ENCODE measurements at regions not wholly inside any gene's neighbourhood (a gene's known extent, or its start where the extent isn't known, plus 50 kb on each side); places are given as distances from the start of the nearest gene placed in this dataset.

DNA sequence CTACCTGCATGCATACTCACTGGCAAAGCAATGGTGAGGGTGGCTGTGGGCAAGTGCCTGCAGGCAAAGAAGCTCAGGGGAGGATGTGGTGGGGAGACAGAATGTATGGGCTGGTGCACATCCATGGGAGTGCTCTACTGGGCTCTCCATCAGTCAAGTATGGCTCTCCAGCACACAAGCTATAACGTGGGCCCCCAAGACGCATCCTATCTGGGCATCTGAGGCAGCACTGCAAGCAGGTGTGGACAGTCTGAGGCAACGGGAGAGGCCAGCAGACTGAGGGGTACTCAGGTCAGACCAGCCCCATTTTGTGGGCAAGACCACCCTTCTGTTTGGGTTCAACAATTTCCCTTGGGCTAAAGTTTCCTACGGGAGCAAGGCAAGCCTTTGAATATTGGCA is 1227.8 kb downstream of the FAM133A start:
- H3K4me3 ChIP-seq (ENCODE audit: low read depth, low read length): no peak overlapping the region
- no peak for DNase-seq (ENCODE audit: low read depth)
- no peak for TF ChIP-seq CTCF (IDR thresholded peaks at IDR 0.05; ENCODE audit: control insufficient read depth, extremely low read depth, insufficient read depth)

- TF ChIP-seq CTCF (IDR thresholded peaks at IDR 0.05; ENCODE audit: control insufficient read depth, extremely low read depth, insufficient read depth): no peak
- DNase-seq (ENCODE audit: low read depth): no peak
- no peak overlapping the region for H3K4me3 ChIP-seq (ENCODE audit: low read depth, low read length)
These were observed 1234.2 kb downstream of the FAM133A start for GRCh38 chrX:94908171-94908570.

GRCh38 chrX:94908648-94909047 is 1234.6 kb downstream of the FAM133A start:
- DNase-seq (ENCODE audit: low read depth): no peak
- H3K4me3 ChIP-seq (ENCODE audit: low read depth, low read length): no peak overlapping the region
- no peak for TF ChIP-seq CTCF (IDR thresholded peaks at IDR 0.05; ENCODE audit: control insufficient read depth, extremely low read depth, insufficient read depth)

- H3K4me3 ChIP-seq (ENCODE audit: low read depth, low read length): no peak overlapping the region
- DNase-seq (ENCODE audit: low read depth): no peak
- no peak for TF ChIP-seq CTCF (IDR thresholded peaks at IDR 0.05; ENCODE audit: control insufficient read depth, extremely low read depth, insufficient read depth)
These were observed 1240.2 kb downstream of the FAM133A start for GRCh38 chrX:94914235-94914634.

DNA sequence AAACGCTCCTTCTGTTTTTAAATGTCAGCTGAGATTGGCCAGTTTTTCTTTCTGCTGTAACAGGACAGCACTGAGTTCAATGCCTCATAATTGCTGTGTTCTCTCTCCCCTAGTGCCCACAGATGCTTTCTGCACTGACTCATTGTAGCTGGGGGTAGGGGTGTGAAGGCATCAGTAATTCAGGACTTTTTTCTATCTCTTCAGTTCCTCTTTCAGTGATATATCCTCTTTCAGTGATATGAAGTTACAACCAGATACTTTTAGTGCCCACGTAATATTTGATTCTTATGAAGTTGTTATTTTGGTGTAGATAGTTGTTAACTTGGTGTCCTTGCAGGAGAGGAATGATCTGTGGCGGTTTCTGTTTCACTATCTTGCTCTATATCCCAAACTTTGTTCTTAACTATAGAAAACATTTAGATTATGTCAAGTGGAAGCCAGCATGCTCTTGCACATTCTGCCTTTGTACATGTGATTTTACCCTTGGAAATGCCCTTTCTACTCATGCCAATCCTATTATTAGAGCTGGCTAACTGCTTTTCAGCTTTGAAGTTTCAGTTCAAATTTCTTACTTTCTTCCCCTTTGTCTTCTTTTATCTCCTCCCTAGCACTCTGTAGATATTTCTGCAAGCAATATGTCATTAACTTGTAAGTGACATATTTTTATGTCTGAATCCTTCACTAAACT is 1258.4 kb downstream of the FAM133A start:
- TF ChIP-seq CTCF (IDR thresholded peaks at IDR 0.05; ENCODE audit: control insufficient read depth, extremely low read depth, insufficient read depth): no peak
- DNase-seq (ENCODE audit: low read depth): no peak
- H3K4me3 ChIP-seq (ENCODE audit: low read depth, low read length): no peak overlapping the region

DNA sequence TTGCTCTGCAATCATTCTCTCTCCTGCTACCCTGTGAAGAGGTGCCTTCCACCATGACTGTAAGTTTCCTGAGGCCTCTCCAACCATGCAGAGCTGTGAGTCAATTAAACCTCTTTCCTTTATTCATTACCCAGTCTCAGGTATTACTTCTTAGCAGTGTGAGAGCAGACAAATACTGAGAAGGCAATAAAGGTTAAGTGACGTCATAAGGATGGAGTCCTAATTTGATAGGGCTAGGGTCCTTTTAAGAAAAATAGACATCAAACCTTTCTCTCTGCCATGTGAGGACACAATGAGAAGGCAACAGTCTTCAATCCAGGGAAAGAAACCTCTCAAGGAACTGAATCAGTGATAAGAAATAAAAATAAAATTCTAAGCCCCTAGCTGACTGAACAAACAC is 1262.7 kb downstream of the FAM133A start:
- H3K4me3 ChIP-seq (ENCODE audit: low read depth, low read length): no peak overlapping the region
- no peak for DNase-seq (ENCODE audit: low read depth)
- TF ChIP-seq CTCF (IDR thresholded peaks at IDR 0.05; ENCODE audit: control insufficient read depth, extremely low read depth, insufficient read depth): no peak

DNA sequence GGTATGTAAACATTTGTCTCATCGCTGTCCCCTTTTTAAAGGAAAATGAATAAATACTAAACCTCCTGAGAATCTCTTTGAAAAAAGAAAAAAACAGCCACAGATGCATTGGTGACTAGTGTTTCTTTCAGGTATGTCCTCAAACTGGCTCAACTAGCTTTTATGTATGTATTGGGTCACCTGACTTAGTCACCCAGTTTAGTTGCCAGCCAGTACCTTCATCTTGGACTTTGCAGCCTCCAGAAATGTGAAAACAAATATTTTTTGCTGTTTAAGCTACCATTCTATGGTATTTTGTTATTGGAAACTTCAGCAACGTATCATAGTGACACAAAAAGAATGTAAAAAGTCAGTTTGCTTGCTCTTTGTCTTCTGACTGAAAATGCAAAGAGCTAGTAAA is 1263.5 kb downstream of the FAM133A start:
- TF ChIP-seq CTCF (IDR thresholded peaks at IDR 0.05; ENCODE audit: control insufficient read depth, extremely low read depth, insufficient read depth): no peak
- no peak overlapping the region for H3K4me3 ChIP-seq (ENCODE audit: low read depth, low read length)
- no peak for DNase-seq (ENCODE audit: low read depth)
